ENCODE measurements at regions not wholly inside any gene's neighbourhood (a gene's known extent, or its start where the extent isn't known, plus 50 kb on each side); places are given as distances from the start of the nearest gene placed in this dataset.

- TF ChIP-seq, protein P1, sequence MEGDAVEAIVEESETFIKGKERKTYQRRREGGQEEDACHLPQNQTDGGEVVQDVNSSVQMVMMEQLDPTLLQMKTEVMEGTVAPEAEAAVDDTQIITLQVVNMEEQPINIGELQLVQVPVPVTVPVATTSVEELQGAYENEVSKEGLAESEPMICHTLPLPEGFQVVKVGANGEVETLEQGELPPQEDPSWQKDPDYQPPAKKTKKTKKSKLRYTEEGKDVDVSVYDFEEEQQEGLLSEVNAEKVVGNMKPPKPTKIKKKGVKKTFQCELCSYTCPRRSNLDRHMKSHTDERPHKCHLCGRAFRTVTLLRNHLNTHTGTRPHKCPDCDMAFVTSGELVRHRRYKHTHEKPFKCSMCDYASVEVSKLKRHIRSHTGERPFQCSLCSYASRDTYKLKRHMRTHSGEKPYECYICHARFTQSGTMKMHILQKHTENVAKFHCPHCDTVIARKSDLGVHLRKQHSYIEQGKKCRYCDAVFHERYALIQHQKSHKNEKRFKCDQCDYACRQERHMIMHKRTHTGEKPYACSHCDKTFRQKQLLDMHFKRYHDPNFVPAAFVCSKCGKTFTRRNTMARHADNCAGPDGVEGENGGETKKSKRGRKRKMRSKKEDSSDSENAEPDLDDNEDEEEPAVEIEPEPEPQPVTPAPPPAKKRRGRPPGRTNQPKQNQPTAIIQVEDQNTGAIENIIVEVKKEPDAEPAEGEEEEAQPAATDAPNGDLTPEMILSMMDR (IDR thresholded peaks at IDR 0.05; ENCODE audit: control extremely low read depth, extremely low read depth), result no peak
- 88 to 94% methylated on average over 9 of the region's 9 CpGs for WGBS, 2 donors
- no peak for ATAC-seq (ENCODE audit: insufficient read depth, low FRiP score)
These were observed 56.2 kb upstream of the PREP start for GRCh38 chr6:105459049-105459448.

GRCh38 chr6:105458551-105458950, 55.7 kb upstream of the PREP start:
- 93 to 98% methylated on average over 1 of the region's 1 CpG for WGBS, 2 donors
- ATAC-seq (ENCODE audit: insufficient read depth, low FRiP score) (no peak), DNase-seq (no peak)

More at GRCh38 chr6:105459049-105459448, 56.2 kb upstream of the PREP start:
- Histone ChIP-seq H3K27me3 (ENCODE audit: control insufficient read depth in 3 of 3, insufficient read depth in 3 of 3, low read length in 2 of 3) (peaks cover 0 to 3% (median 0%) of the 10 kb centered on the region in 3 donors), H3K36me3 (ENCODE audit: control insufficient read depth in 4 of 4, insufficient read depth in 4 of 4, low read length in 4 of 4) (no peaks in the 10 kb centered on the region), H3K4me3 (no peak overlapping the region), H3K9me3 (ENCODE audit: control insufficient read depth in 4 of 4, insufficient read depth in 3 of 4, low read length in 3 of 4) (peaks cover 0 to 6% (median under 1%) of the 10 kb centered on the region in 4 donors), H3K4me1 (ENCODE audit: control insufficient read depth in 5 of 5, insufficient read depth in 5 of 5, low read length in 5 of 5) (peaks cover 0 to 1% (median 0%) of the 10 kb centered on the region in 5 donors), H3K9ac (ENCODE audit: insufficient read depth in 1 of 2, low read length in 2 of 2) (no peak overlapping the region), H3K27ac (ENCODE audit: low read depth in 1 of 2, low read length in 1 of 2) (no peak overlapping the region)
- DNase-seq, result no peak

GRCh38 chr6:105458084-105458483, 55.2 kb upstream of the PREP start:
- ATAC-seq (ENCODE audit: insufficient read depth, low FRiP score) (no peak), DNase-seq (no peak)
- H3K36me3 ChIP-seq (ENCODE audit: control insufficient read depth in 4 of 4, insufficient read depth in 4 of 4, low read length in 4 of 4), result no peaks in the 10 kb centered on the region
- H3K9me3 ChIP-seq (ENCODE audit: control insufficient read depth in 4 of 4, insufficient read depth in 3 of 4, low read length in 3 of 4), result peaks cover 0 to 6% (median under 1%) of the 10 kb centered on the region in 4 donors
- no peak overlapping the region for H3K4me3 ChIP-seq
- H3K27me3 ChIP-seq (ENCODE audit: control insufficient read depth in 3 of 3, insufficient read depth in 3 of 3, low read length in 2 of 3), result peaks cover 0 to 3% (median 0%) of the 10 kb centered on the region in 3 donors
- peaks cover 0 to 1% (median 0%) of the 10 kb centered on the region in 5 donors for H3K4me1 ChIP-seq (ENCODE audit: control insufficient read depth in 5 of 5, insufficient read depth in 5 of 5, low read length in 5 of 5)
- H3K9ac ChIP-seq (ENCODE audit: insufficient read depth in 1 of 2, low read length in 2 of 2), result no peak overlapping the region
- TF ChIP-seq, protein P1 (IDR thresholded peaks at IDR 0.05; ENCODE audit: control extremely low read depth, extremely low read depth), result no peak
- no peak overlapping the region for H3K27ac ChIP-seq (ENCODE audit: low read depth in 1 of 2, low read length in 1 of 2)

More at GRCh38 chr6:105458551-105458950, 55.7 kb upstream of the PREP start:
- Histone ChIP-seq H3K36me3 (ENCODE audit: control insufficient read depth in 4 of 4, insufficient read depth in 4 of 4, low read length in 4 of 4) (no peaks in the 10 kb centered on the region), H3K27me3 (ENCODE audit: control insufficient read depth in 3 of 3, insufficient read depth in 3 of 3, low read length in 2 of 3) (peaks cover 0 to 3% (median 0%) of the 10 kb centered on the region in 3 donors), H3K9ac (ENCODE audit: insufficient read depth in 1 of 2, low read length in 2 of 2) (no peak overlapping the region), H3K27ac (ENCODE audit: low read depth in 1 of 2, low read length in 1 of 2) (no peak overlapping the region), H3K4me3 (no peak overlapping the region), H3K4me1 (ENCODE audit: control insufficient read depth in 5 of 5, insufficient read depth in 5 of 5, low read length in 5 of 5) (peaks cover 0 to 1% (median 0%) of the 10 kb centered on the region in 5 donors), H3K9me3 (ENCODE audit: control insufficient read depth in 4 of 4, insufficient read depth in 3 of 4, low read length in 3 of 4) (peaks cover 0 to 6% (median under 1%) of the 10 kb centered on the region in 4 donors)
- TF ChIP-seq, protein P1 (IDR thresholded peaks at IDR 0.05; ENCODE audit: control extremely low read depth, extremely low read depth), result no peak

DNA sequence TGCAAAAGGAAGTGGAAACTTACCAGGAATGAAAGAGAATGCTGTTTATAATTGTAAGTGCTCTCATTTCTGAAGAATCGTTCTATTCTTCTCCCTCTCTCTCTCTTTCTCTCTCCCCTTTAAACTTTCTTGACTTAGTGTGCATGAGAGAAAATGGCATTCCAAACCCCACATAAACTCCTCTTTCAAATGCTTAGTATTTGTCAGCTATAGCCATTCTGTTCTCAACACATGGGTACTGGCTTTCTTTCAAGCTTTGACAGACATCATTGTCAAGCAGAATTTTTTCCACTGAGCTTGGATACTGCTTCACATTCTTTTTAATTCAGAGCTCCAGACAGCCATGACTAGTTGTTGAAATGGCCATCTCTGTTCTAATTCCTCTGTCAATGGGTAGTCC, 51.1 kb upstream of the PREP start:
- no peak overlapping the region for H3K27ac ChIP-seq (ENCODE audit: low read depth in 1 of 2, low read length in 1 of 2)

More for the DNA sequence above, 51.1 kb upstream of the PREP start:
- no peaks in the 10 kb centered on the region for H3K36me3 ChIP-seq (ENCODE audit: control insufficient read depth in 4 of 4, insufficient read depth in 4 of 4, low read length in 4 of 4)
- peaks cover 0 to under 1% (median 0%) of the 10 kb centered on the region in 5 donors for H3K4me1 ChIP-seq (ENCODE audit: control insufficient read depth in 5 of 5, insufficient read depth in 5 of 5, low read length in 5 of 5)
- H3K27me3 ChIP-seq (ENCODE audit: control insufficient read depth in 3 of 3, insufficient read depth in 3 of 3, low read length in 2 of 3), result peaks cover 0 to 3% (median 0%) of the 10 kb centered on the region in 3 donors
- DNase-seq (peak in 1 of 3 donors; percentile 21), ATAC-seq (ENCODE audit: insufficient read depth, low FRiP score) (no peak)
- H3K9me3 ChIP-seq (ENCODE audit: control insufficient read depth in 4 of 4, insufficient read depth in 3 of 4, low read length in 3 of 4), result peaks cover 0 to under 1% (median 0%) of the 10 kb centered on the region in 4 donors
- no peak overlapping the region for H3K9ac ChIP-seq (ENCODE audit: insufficient read depth in 1 of 2, low read length in 2 of 2)
- H3K4me3 ChIP-seq, result no peak overlapping the region
- 55 to 76% methylated on average over 1 of the region's 1 CpG for WGBS, 2 donors
- TF ChIP-seq, protein P1 (IDR thresholded peaks at IDR 0.05; ENCODE audit: control extremely low read depth, extremely low read depth), result no peak
